Hematopoietic multipotent progenitor cell treated with erythropoietin and hydrocortisone succinate and interleukin-3 and kit ligand, for 4 days (in vitro differentiated cells): ENCODE measurements at regions not wholly inside any gene's neighbourhood (a gene's known extent, or its start where the extent isn't known, plus 50 kb on each side); places are given as distances from the start of the nearest gene placed in this dataset.

Experiments
- DNase-seq: peaks from one replicate; pipeline ENCODE4 v3.0.0-alpha.2; 2015

GRCh38 chr20:60948224-60948623 lies 303.8 kb upstream of the CDH4 start:
- DNase-seq, result no peak

- no peak for DNase-seq
Measured at GRCh38 chr20:60950561-60950960, 301.5 kb upstream of the CDH4 start.

GRCh38 chr20:60950974-60951373 lies 301.1 kb upstream of the CDH4 start:
- no peak for DNase-seq

- no peak for DNase-seq
Measured at GRCh38 chr20:60952861-60953260, 299.2 kb upstream of the CDH4 start.

- DNase-seq, result no peak
Measured at GRCh38 chr20:60953321-60953720, 298.7 kb upstream of the CDH4 start.

- DNase-seq, result no peak
Measured at GRCh38 chr20:60955706-60956105, 296.4 kb upstream of the CDH4 start.

- no peak for DNase-seq
Measured at GRCh38 chr20:60956194-60956593, 295.9 kb upstream of the CDH4 start.

- DNase-seq, result no peak
Measured at GRCh38 chr20:60957621-60958020, 294.4 kb upstream of the CDH4 start.

GRCh38 chr20:60959971-60960370 lies 292.1 kb upstream of the CDH4 start:
- DNase-seq, result no peak

- DNase-seq, result no peak
Measured at GRCh38 chr20:60960500-60960899, 291.6 kb upstream of the CDH4 start.

- no peak for DNase-seq
Measured at GRCh38 chr20:60961551-60961950, 290.5 kb upstream of the CDH4 start.

- no peak for DNase-seq
Measured at GRCh38 chr20:60962367-60963045, 289.6 kb upstream of the CDH4 start.

GRCh38 chr20:60963146-60963545 lies 288.9 kb upstream of the CDH4 start:
- no peak for DNase-seq

- no peak for DNase-seq
Measured at GRCh38 chr20:60964911-60965310, 287.1 kb upstream of the CDH4 start.

- no peak for DNase-seq
Measured at GRCh38 chr20:60966031-60966430, 286.0 kb upstream of the CDH4 start.

- DNase-seq, result no peak
Measured at GRCh38 chr20:60966766-60967165, 285.3 kb upstream of the CDH4 start.

GRCh38 chr20:60967431-60968316 lies 284.4 kb upstream of the CDH4 start:
- no peak for DNase-seq

- DNase-seq, result no peak
Measured at GRCh38 chr20:60968853-60969720, 283.0 kb upstream of the CDH4 start.

GRCh38 chr20:60970601-60971000 lies 281.5 kb upstream of the CDH4 start:
- DNase-seq, result no peak

GRCh38 chr20:60974022-60974421 lies 278.0 kb upstream of the CDH4 start:
- no peak for DNase-seq

- DNase-seq, result no peak
Measured at GRCh38 chr20:60974441-60974945, 277.6 kb upstream of the CDH4 start.

- DNase-seq, result no peak
Measured at GRCh38 chr20:60976139-60976538, 275.9 kb upstream of the CDH4 start.

GRCh38 chr20:60976913-60977312 lies 275.1 kb upstream of the CDH4 start:
- no peak for DNase-seq
